ENCODE measurements at regions not wholly inside any gene's neighbourhood (a gene's known extent, or its start where the extent isn't known, plus 50 kb on each side); places are given as distances from the start of the nearest gene placed in this dataset.

DNA sequence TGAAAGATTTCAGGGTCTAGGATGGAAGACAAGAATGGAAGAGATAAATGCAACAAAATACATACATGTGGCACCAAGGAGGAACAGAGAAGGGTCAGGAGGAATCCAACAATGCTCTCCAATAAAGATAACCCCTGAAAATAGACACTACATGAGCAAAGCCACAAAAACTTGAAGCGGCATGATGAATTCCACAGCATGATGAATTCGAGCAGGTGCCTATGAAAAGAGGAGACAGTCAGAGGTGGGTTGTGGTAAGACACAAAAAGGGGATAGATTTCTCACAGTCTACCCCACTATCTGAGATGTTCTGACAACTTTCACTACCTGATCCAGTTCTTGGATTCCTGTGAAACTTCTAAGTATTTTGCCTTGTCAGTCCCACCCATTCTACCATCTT is 81.5 kb upstream of the PAPPA start:
- TF ChIP-seq EZH2 (IDR thresholded peaks at IDR 0.05; ENCODE audit: insufficient read depth, poor library complexity, severe bottlenecking) (no peak), EZH2phosphoT487 (IDR thresholded peaks at IDR 0.05; ENCODE audit: insufficient read depth, low read depth) (no peak)
